ENCODE measurements at regions not wholly inside any gene's neighbourhood (a gene's known extent, or its start where the extent isn't known, plus 50 kb on each side); places are given as distances from the start of the nearest gene placed in this dataset.

GRCh38 chr4:123260653-123261052, 135.9 kb upstream of the SPRY1 start:
- TF ChIP-seq, protein P1, sequence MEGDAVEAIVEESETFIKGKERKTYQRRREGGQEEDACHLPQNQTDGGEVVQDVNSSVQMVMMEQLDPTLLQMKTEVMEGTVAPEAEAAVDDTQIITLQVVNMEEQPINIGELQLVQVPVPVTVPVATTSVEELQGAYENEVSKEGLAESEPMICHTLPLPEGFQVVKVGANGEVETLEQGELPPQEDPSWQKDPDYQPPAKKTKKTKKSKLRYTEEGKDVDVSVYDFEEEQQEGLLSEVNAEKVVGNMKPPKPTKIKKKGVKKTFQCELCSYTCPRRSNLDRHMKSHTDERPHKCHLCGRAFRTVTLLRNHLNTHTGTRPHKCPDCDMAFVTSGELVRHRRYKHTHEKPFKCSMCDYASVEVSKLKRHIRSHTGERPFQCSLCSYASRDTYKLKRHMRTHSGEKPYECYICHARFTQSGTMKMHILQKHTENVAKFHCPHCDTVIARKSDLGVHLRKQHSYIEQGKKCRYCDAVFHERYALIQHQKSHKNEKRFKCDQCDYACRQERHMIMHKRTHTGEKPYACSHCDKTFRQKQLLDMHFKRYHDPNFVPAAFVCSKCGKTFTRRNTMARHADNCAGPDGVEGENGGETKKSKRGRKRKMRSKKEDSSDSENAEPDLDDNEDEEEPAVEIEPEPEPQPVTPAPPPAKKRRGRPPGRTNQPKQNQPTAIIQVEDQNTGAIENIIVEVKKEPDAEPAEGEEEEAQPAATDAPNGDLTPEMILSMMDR (IDR thresholded peaks at IDR 0.05; ENCODE audit: borderline replicate concordance, extremely low read depth, low read length, poor library complexity, severe bottlenecking): no peak
- no peak for TF ChIP-seq EZH2 (IDR thresholded peaks at IDR 0.05; ENCODE audit: borderline replicate concordance, low read depth, low read length, severe bottlenecking)
